H9 (cell line): ENCODE measurements at regions not wholly inside any gene's neighbourhood (a gene's known extent, or its start where the extent isn't known, plus 50 kb on each side); places are given as distances from the start of the nearest gene placed in this dataset.

Experiments
- DNase-seq: peaks from one replicate; pipeline ENCODE4 v3.0.0-alpha.2; 2017
- H2AFZ ChIP-seq: one replicate; pipeline ENCODE4 v1.6.1; 2013; ENCODE audit warnings: mild to moderate bottlenecking, low read length, control low read depth, moderate library complexity
- H2AK5ac ChIP-seq: 2 replicates; pipeline ENCODE4 v1.6.1; 2013; ENCODE audit warnings: low read length, control low read depth, mixed read lengths; ENCODE audit not compliant: insufficient read length
- H2BK120ac ChIP-seq: one replicate; pipeline ENCODE4 v1.6.1; 2013; ENCODE audit warnings: low read depth, mild to moderate bottlenecking, low read length, control low read depth, inconsistent platforms; ENCODE audit not compliant: poor library complexity, severe bottlenecking
- H2BK12ac ChIP-seq: 2 replicates; pipeline ENCODE4 v1.6.1; 2013; ENCODE audit warnings: low read length, control low read depth, mixed read lengths, low read depth; ENCODE audit not compliant: insufficient read length
- H2BK15ac ChIP-seq: 2 replicates; pipeline ENCODE4 v1.6.1; 2013; ENCODE audit warnings: low read depth, low read length, control low read depth
- H2BK20ac ChIP-seq: one replicate; pipeline ENCODE4 v1.6.1; 2013; ENCODE audit warnings: low read depth, mild to moderate bottlenecking, low read length, control low read depth, inconsistent platforms; ENCODE audit not compliant: poor library complexity, severe bottlenecking
- H2BK5ac ChIP-seq: 2 replicates; pipeline ENCODE4 v1.6.1; 2013; ENCODE audit warnings: low read length, control low read depth, mixed read lengths; ENCODE audit not compliant: insufficient read length
- H3K14ac ChIP-seq: 2 replicates; pipeline ENCODE4 v1.6.1; 2013; ENCODE audit warnings: low read length, control low read depth; ENCODE audit not compliant: insufficient read depth
- H3K18ac ChIP-seq: 2 replicates; pipeline ENCODE4 v1.6.1; 2013; ENCODE audit warnings: low read depth, mild to moderate bottlenecking, mixed read lengths, low read length, control low read depth; ENCODE audit not compliant: insufficient read length
- H3K23ac ChIP-seq: 2 replicates; pipeline ENCODE4 v1.6.1; 2013; ENCODE audit warnings: low read length, control low read depth, mixed read lengths, low read depth; ENCODE audit not compliant: insufficient read length
- H3K23me2 ChIP-seq: 2 replicates; pipeline ENCODE4 v1.6.1; 2013; ENCODE audit warnings: low read depth, mild to moderate bottlenecking, mixed read lengths, low read length, control low read depth; ENCODE audit not compliant: insufficient read length, poor library complexity, severe bottlenecking
- H3K27ac ChIP-seq: 2 replicates; pipeline ENCODE4 v1.5.1; 2013; ENCODE audit warnings: low read length, control low read depth, mixed read lengths, low read depth; ENCODE audit not compliant: insufficient read length
- H3K27me3 ChIP-seq: 2 replicates; pipeline ENCODE4 v1.6.1; 2013; ENCODE audit warnings: low read length, control low read depth, inconsistent platforms; ENCODE audit not compliant: insufficient read depth
- H3K4ac ChIP-seq: 2 replicates; pipeline ENCODE4 v1.6.1; 2013; ENCODE audit warnings: low read depth, mild to moderate bottlenecking, control low read depth, inconsistent platforms, low read length, moderate library complexity
- H3K4me1 ChIP-seq: 2 replicates; pipeline ENCODE4 v1.6.1; 2013; ENCODE audit warnings: low read length, control low read depth, inconsistent platforms; ENCODE audit not compliant: insufficient read depth
- H3K4me2 ChIP-seq: 2 replicates; pipeline ENCODE4 v1.6.1; 2013; ENCODE audit warnings: low read length, control low read depth, mixed read lengths; ENCODE audit not compliant: insufficient read length, insufficient read depth
- H3K56ac ChIP-seq: 2 replicates; pipeline ENCODE4 v1.6.1; 2013; ENCODE audit warnings: low read depth, mild to moderate bottlenecking, mixed read lengths, low read length, control low read depth; ENCODE audit not compliant: insufficient read length
- H3K79me1 ChIP-seq: 2 replicates; pipeline ENCODE4 v1.6.1; 2013; ENCODE audit warnings: low read depth, mild to moderate bottlenecking, moderate library complexity, low read length, control low read depth, inconsistent platforms; ENCODE audit not compliant: insufficient read depth, poor library complexity, severe bottlenecking
- H3K79me2 ChIP-seq: 2 replicates; pipeline ENCODE4 v1.6.1; 2013; ENCODE audit warnings: low read length, control low read depth, inconsistent platforms; ENCODE audit not compliant: insufficient read depth
- H3K9ac ChIP-seq: 2 replicates; pipeline ENCODE4 v1.6.1; 2013; ENCODE audit warnings: low read length, control low read depth, mixed read lengths; ENCODE audit not compliant: insufficient read length; ENCODE audit errors: extremely low read depth
- H3K9me3 ChIP-seq: one replicate; pipeline ENCODE4 v1.6.1; 2013; ENCODE audit warnings: low read depth, low read length, inconsistent platforms; ENCODE audit not compliant: control insufficient read depth
- H3T11ph ChIP-seq: one replicate; pipeline ENCODE4 v1.6.1; 2013; ENCODE audit warnings: mild to moderate bottlenecking, low read length, control low read depth, inconsistent platforms
- H4K20me1 ChIP-seq: one replicate; pipeline ENCODE4 v1.6.1; 2013; ENCODE audit not compliant: control insufficient read depth, insufficient read length, insufficient read depth
- H4K5ac ChIP-seq: 2 replicates; pipeline ENCODE4 v1.6.1; 2013; ENCODE audit warnings: low read depth, mild to moderate bottlenecking, mixed read lengths, low read length, control low read depth; ENCODE audit not compliant: insufficient read length
- H4K8ac ChIP-seq: replicated peaks from 2 replicates; pipeline ENCODE4 v1.6.1; 2013; ENCODE audit warnings: low read length, control low read depth, mixed read lengths, low read depth; ENCODE audit not compliant: insufficient read length
- H4K91ac ChIP-seq: 2 replicates; pipeline ENCODE4 v1.6.1; 2013; ENCODE audit warnings: low read depth, mild to moderate bottlenecking, moderate library complexity, mixed read lengths, low read length, control low read depth; ENCODE audit not compliant: insufficient read length
- H3K27ac Mint-ChIP-seq, 3 experiments: 2 replicates in 2 of 3; 3 replicates in 1 of 3; pipeline ENCODE4 v1.8.0; 2020 to 2021; ENCODE audit warnings: mixed read lengths in 3 of 3, mild to moderate bottlenecking in 1 of 3, moderate library complexity in 1 of 3
- H3K27me3 Mint-ChIP-seq: 2 replicates; pipeline ENCODE4 v1.8.0; 2021; ENCODE audit warnings: low read depth, mild to moderate bottlenecking, moderate library complexity, mixed read lengths
- H3K36me3 Mint-ChIP-seq, 3 experiments: 2 replicates in 2 of 3; 3 replicates in 1 of 3; pipeline ENCODE4 v1.8.0; 2020 to 2021; ENCODE audit warnings: low read depth in 3 of 3, mixed read lengths in 3 of 3; ENCODE audit not compliant: insufficient read depth in 1 of 3
- H3K4me1 Mint-ChIP-seq, 2 experiments: 2 replicates each; pipeline ENCODE4 v1.8.0; 2020; ENCODE audit warnings: mixed read lengths in 2 of 2
- H3K4me3 Mint-ChIP-seq, 2 experiments: 2 replicates in 1 of 2; 3 replicates in 1 of 2; pipeline ENCODE4 v1.8.0; 2020 to 2021; ENCODE audit warnings: mild to moderate bottlenecking in 2 of 2, mixed read lengths in 2 of 2, moderate library complexity in 1 of 2
- H3K9me3 Mint-ChIP-seq, 2 experiments: 2 replicates in 1 of 2; 3 replicates in 1 of 2; pipeline ENCODE4 v1.8.0; 2020; ENCODE audit warnings: mild to moderate bottlenecking in 2 of 2, mixed read lengths in 2 of 2, moderate library complexity in 1 of 2
- CTCF ChIP-seq: fragments of 200-600 bp; sonication (generic); conservative IDR thresholded peaks from 3 replicates; pipeline ENCODE4 v1.8.0; 2021; ENCODE audit warnings: antibody characterized with exemption, mild to moderate bottlenecking
- WGBS: extraction: QIAGEN DNeasy Blood & Tissue Kit; methylation state at CpG from one replicate; pipeline ENCODE4 v1.1.7; 2013; ENCODE audit warnings: missing lambda C conversion rate, low lambda C conversion rate, mixed read lengths; ENCODE audit not compliant: insufficient read length; ENCODE audit errors: extremely low coverage; 5-methylcytosine and 5-hydroxymethylcytosine counted together

GRCh38 chr2:236764716-236765115, 195.1 kb downstream of the ACKR3 start:
- H3K9me3 Mint-ChIP-seq: peaks cover 9 to 17% of the 10 kb centered on the region in 2 experiments
- H3K4me2 ChIP-seq: no peak overlapping the region
- no peak for TF ChIP-seq CTCF

More at GRCh38 chr2:236764716-236765115, 195.1 kb downstream of the ACKR3 start:
- WGBS: no CpG with 5 or more reads among the region's 2 CpGs
- no peak overlapping the region for H3K18ac ChIP-seq
- H3K9ac ChIP-seq: no peak overlapping the region
- H3K4me3 Mint-ChIP-seq: no peak overlapping the region
- H3K4me1 Mint-ChIP-seq: peaks cover 7 to 12% of the 10 kb centered on the region in 2 experiments
- no peak overlapping the region for H3T11ph ChIP-seq
- no peaks in the 10 kb centered on the region for H3K79me1 ChIP-seq
- H3K4ac ChIP-seq: no peak overlapping the region
- H3K4me1 ChIP-seq: no peaks in the 10 kb centered on the region
- no peak overlapping the region for H2BK15ac ChIP-seq
- H2BK5ac ChIP-seq: no peak overlapping the region
- H3K23ac ChIP-seq: no peak overlapping the region
- no peaks in the 10 kb centered on the region for H3K27me3 ChIP-seq
- peaks cover 5% of the 10 kb centered on the region; the same call in 1 of the 2 replicates for H3K27me3 Mint-ChIP-seq
- no peak overlapping the region for H2AFZ ChIP-seq
- no peaks in the 10 kb centered on the region for H3K9me3 ChIP-seq
- no peak overlapping the region for H3K27ac Mint-ChIP-seq
- no peak overlapping the region for H3K14ac ChIP-seq
- no peak overlapping the region for H3K27ac ChIP-seq
- no peak for DNase-seq
- H4K91ac ChIP-seq: no peak overlapping the region
- no peak overlapping the region for H2BK20ac ChIP-seq
- no peaks in the 10 kb centered on the region for H4K20me1 ChIP-seq
- H3K56ac ChIP-seq: no peak overlapping the region
- H4K5ac ChIP-seq: no peak overlapping the region
- no peaks in the 10 kb centered on the region for H3K79me2 ChIP-seq
- H2BK120ac ChIP-seq: no peak overlapping the region
- no peak overlapping the region for H2AK5ac ChIP-seq
- H3K23me2 ChIP-seq: no peaks in the 10 kb centered on the region
- no peak overlapping the region for H2BK12ac ChIP-seq
- no peak overlapping the region for H4K8ac ChIP-seq
- H3K36me3 Mint-ChIP-seq: peaks cover 0 to 11% (median 0%) of the 10 kb centered on the region in 3 experiments; a peak in 3 of 7 replicates
